Heart right ventricle (tissue), 16 donors: ENCODE measurements at regions not wholly inside any gene's neighbourhood (a gene's known extent, or its start where the extent isn't known, plus 50 kb on each side); places are given as distances from the start of the nearest gene placed in this dataset.

Experiments
- ATAC-seq, 8 donors: fragments of 200-7000 bp; cut with Tn5 transposase; one replicate each; pipeline ENCODE4 v1.9.1; 2020; ENCODE audit warnings: mild to moderate bottlenecking in 8 of 8, moderate library complexity in 8 of 8, moderate number of reproducible peaks in 1 of 8
- DNase-seq, 2 donors: peaks; one replicate each; pipeline ENCODE4 v3.0.0-alpha.2; 2020
- H3K27ac ChIP-seq, 10 donors: fragments of 200-600 bp; sonication (generic) in 2 of 10; one replicate each; pipeline versions ENCODE4 v1.5.0 to v1.8.0; 2020 to 2022; ENCODE audit warnings: mild to moderate bottlenecking in 3 of 10
- H3K27me3 ChIP-seq, 7 donors: fragments of 200-600 bp; one replicate each; pipeline ENCODE4 v1.8.0; 2021 to 2022; ENCODE audit warnings: mild to moderate bottlenecking in 2 of 7
- H3K36me3 ChIP-seq, 9 donors: fragments of 200-600 bp; sonication (generic) in 1 of 9; one replicate each; pipeline versions ENCODE4 v1.5.0 to v1.8.0; 2020 to 2022; ENCODE audit warnings: mild to moderate bottlenecking in 2 of 9
- H3K4me1 ChIP-seq, 9 donors: fragments of 200-600 bp; sonication (generic) in 1 of 9; one replicate each; pipeline versions ENCODE4 v1.5.0 to v1.8.0; 2020 to 2022; ENCODE audit warnings: mild to moderate bottlenecking in 4 of 9
- H3K4me3 ChIP-seq, 10 donors: fragments of 200-600 bp; sonication (generic) in 2 of 10; one replicate each; pipeline versions ENCODE4 v1.5.0 to v1.8.0; 2020 to 2022; ENCODE audit warnings: mild to moderate bottlenecking in 7 of 10, moderate library complexity in 2 of 10
- H3K9me3 ChIP-seq, 11 donors: fragments of 200-600 bp in 10 of 11; sonication (generic) in 2 of 11; one replicate each; pipeline versions ENCODE4 v1.5.0 to v1.8.0; 2013 to 2022; ENCODE audit warnings: mild to moderate bottlenecking in 2 of 11, control low read depth in 1 of 11, moderate library complexity in 1 of 11
- WGBS, 2 donors: extraction: QIAGEN DNeasy Blood & Tissue Kit; methylation state at CpG; one replicate each; pipeline ENCODE4 v1.1.7; 2013; ENCODE audit warnings: inconsistent platforms in 1 of 2; 5-methylcytosine and 5-hydroxymethylcytosine counted together
- intact Hi-C, 10 donors: fragments of 100-400 bp; cut with DNase I; formaldehyde crosslinking; loops; one replicate each; pipeline versions ENCODE4 v1.11.1 to v1.14.2; 2022
- TF ChIP-seq, protein P1 (sequence below), 9 donors: fragments of 200-600 bp; sonication (generic) in 2 of 9; IDR thresholded peaks; one replicate each; pipeline versions ENCODE4 v1.5.0 to v1.8.0; 2021 to 2022; ENCODE audit warnings: antibody characterized with exemption in 9 of 9, mild to moderate bottlenecking in 5 of 9, moderate library complexity in 1 of 9
- donor health status: Arrhythmogenic right ventricular cardiomyopathy.
- donor health status: ischemic (EF 13 %, LVEDD 7.1; RV severe dilation, severe dysfunction).
- donor health status: healthy with polysubstance abuse.
- donor health status: DM: no; HTN: yes; CAD: no.
- donor health status: DM: no; HTN: no; CAD: no.
- donor health status: ischemic (EF 25% LVEDD 6.9; RV normal size, moderate dysfunction).
- donor health status: ischemic (EF 25% LVEDD 5.7; RV mildly dilated, moderate dysfunction).
- donor health status: healthy.
- donor health status: DM: yes; HTN: yes; CAD: no.
- donor health status: Ischemic cardiomyopathy.
- donor health status: ischemic (EF 35%, LVEDD 5.7; RV mildly dilated, moderate dysfunction).
- donor health status: nonischemic (EF 11% LVEDD 7.7; RV severe dilation, severe dysfunction).
- donor health status: DM: yes; HTN: yes; CAD: no.
- donor health status: PGD.
- donor health status: ischemic (EF 29% LVEDD 5.4; RV normal size, mild dysfunction).
- donor health status: nonischemic (EF 23%, LVEDD 6.1; RV moderate dilation, normal function).

DNA sequence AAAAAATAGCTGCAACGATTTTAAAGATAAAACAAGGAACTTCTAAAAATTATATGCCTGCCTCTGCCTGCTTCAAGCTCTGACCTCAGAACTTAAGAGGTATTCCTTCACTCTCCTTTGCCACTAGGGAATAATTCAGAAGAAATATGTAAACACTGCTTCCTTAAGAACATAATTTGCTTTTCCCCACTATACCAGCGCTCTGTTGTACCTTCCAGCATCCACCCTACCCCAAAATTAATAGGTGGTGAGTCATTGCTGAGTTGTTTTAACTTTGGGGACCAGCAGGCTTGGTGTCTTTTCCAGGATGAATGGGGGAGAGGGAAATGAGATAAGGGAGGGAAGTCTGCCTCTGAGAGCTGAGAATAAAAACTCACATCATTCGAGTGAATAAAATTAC, 107.7 kb upstream of the ATXN1 start:
- Histone ChIP-seq H3K27me3 (peaks cover 0 to 7% (median 0%) of the 10 kb centered on the region in 7 donors), H3K4me1 (no peaks in the 10 kb centered on the region), H3K4me3 (no peak overlapping the region), H3K9me3 (no peaks in the 10 kb centered on the region), H3K36me3 (no peaks in the 10 kb centered on the region), H3K27ac (no peak overlapping the region)
- DNase-seq, result no peak
- 44 to 62% methylated on average over 3 of the region's 3 CpGs for WGBS, 2 donors
- intact Hi-C loops, result no loop called here
- no peak for ATAC-seq
- TF ChIP-seq, protein P1, sequence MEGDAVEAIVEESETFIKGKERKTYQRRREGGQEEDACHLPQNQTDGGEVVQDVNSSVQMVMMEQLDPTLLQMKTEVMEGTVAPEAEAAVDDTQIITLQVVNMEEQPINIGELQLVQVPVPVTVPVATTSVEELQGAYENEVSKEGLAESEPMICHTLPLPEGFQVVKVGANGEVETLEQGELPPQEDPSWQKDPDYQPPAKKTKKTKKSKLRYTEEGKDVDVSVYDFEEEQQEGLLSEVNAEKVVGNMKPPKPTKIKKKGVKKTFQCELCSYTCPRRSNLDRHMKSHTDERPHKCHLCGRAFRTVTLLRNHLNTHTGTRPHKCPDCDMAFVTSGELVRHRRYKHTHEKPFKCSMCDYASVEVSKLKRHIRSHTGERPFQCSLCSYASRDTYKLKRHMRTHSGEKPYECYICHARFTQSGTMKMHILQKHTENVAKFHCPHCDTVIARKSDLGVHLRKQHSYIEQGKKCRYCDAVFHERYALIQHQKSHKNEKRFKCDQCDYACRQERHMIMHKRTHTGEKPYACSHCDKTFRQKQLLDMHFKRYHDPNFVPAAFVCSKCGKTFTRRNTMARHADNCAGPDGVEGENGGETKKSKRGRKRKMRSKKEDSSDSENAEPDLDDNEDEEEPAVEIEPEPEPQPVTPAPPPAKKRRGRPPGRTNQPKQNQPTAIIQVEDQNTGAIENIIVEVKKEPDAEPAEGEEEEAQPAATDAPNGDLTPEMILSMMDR (IDR thresholded peaks at IDR 0.05), result no peak

DNA sequence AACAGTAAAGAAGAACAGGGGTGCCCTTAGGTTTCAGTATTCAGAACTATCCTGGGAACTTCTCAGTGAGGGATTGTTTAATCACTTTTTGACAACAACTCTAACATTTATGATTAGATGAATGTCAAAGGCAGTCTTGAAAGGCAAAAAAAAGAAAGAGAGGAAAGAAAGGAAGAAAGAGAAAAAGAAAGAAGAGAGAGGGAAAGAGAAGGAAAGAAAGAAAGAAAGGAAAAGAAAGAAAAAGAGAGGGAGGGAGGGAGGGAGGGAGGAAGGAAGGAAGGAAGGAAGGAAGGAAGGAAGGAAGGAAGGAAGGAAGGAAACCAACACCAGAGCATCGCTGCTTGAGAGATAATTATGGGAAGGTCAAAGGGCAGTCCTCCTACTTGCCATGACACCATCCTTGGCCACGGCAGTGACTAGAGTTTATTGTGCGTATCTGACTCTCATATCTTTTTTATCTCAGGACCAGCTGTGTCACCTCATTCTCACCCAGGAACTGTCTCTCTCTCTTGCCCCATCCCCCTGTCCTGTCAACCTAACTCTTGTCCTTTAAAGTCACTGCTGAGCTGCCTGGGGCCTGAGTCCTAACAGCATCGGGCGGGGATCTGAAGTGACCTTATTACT, 96.8 kb upstream of the ATXN1 start:
- Histone ChIP-seq H3K4me3 (no peak overlapping the region), H3K9me3 (no peaks in the 10 kb centered on the region), H3K27me3 (no peaks in the 10 kb centered on the region), H3K36me3 (no peaks in the 10 kb centered on the region), H3K27ac (no peak overlapping the region), H3K4me1 (peaks cover 0 to 6% (median 0%) of the 10 kb centered on the region in 9 donors)
- ATAC-seq (no peak), DNase-seq (no peak)
- 68% methylated on average over 5 of the region's 5 CpGs for WGBS, 2 donors
- TF ChIP-seq, protein P1 (IDR thresholded peaks at IDR 0.05), result no peak
- intact Hi-C loops, result loop anchor here in 1 of 10 donors (10.0 kb wide), 1 partner anchor 87 kb away; no protein-coding TSS in a partner anchor

DNA sequence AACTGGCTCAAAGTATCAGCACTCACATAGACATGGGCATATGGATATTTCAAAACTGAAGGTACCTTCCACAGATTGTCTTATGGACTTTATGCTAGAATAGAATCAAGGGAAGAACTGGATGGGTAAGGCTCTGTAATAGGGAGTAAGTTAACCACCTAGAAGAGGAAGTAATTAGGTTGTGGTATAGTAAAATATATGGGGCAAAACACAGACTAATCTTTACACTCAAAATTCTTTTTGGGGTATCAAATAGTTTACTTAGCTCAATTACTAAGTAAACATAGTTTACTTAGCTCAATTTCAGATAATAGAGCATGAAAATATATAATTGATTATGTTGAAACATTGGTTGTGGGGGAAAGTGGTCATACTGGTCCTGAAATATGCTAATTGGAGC, 94.2 kb upstream of the ATXN1 start:
- no peaks in the 10 kb centered on the region for H3K36me3 ChIP-seq
- H3K4me1 ChIP-seq, result peaks cover 0 to 18% (median 0%) of the 10 kb centered on the region in 9 donors
- TF ChIP-seq, protein P1 (IDR thresholded peaks at IDR 0.05), result no peak
- ATAC-seq (no peak), DNase-seq (no peak)
- no peaks in the 10 kb centered on the region for H3K9me3 ChIP-seq
- no peak overlapping the region for H3K27ac ChIP-seq
- intact Hi-C loops, result loop anchor here in 1 of 10 donors (10.0 kb wide), 1 partner anchor 89 kb away; no protein-coding TSS in a partner anchor
- no peaks in the 10 kb centered on the region for H3K27me3 ChIP-seq
- H3K4me3 ChIP-seq, result no peak overlapping the region

DNA sequence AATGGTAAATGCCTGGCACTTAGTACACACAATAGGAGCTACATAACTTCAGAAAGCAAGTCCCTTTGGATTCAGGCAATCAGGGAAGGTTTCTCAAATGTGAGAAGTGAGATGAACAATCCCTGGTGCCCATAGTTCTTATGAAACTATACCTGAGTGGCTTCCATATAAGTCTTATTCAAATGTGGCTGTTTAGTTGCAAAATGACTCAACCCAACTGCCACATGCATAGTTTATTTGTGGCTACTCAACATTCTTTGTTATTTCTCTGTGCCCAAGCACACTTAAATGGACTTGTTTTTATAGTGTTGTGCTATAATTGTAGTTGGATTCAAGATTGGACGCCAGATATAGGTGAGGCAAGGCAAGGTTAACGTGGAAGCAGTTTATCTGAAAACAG, 93.7 kb upstream of the ATXN1 start:
- Histone ChIP-seq H3K27me3 (peaks cover 0 to 3% (median 0%) of the 10 kb centered on the region in 7 donors), H3K36me3 (no peaks in the 10 kb centered on the region), H3K9me3 (no peaks in the 10 kb centered on the region), H3K4me3 (no peak overlapping the region), H3K4me1 (peaks cover 0 to 23% (median under 1%) of the 10 kb centered on the region in 9 donors), H3K27ac (no peak overlapping the region)
- TF ChIP-seq, protein P1 (IDR thresholded peaks at IDR 0.05), result no peak
- ATAC-seq, result no peak
- intact Hi-C loops, result loop anchor here in 1 of 10 donors (10.0 kb wide), 1 partner anchor 90 kb away; no protein-coding TSS in a partner anchor
- 64 to 67% methylated on average over 2 of the region's 2 CpGs for WGBS, 2 donors
- no peak for DNase-seq
